ENCODE measurements at regions not wholly inside any gene's neighbourhood (a gene's known extent, or its start where the extent isn't known, plus 50 kb on each side); places are given as distances from the start of the nearest gene placed in this dataset.
"Not testable (repeated sequence)": the region's sequence is repeated elsewhere in the genome, so short reads cannot be mapped to it uniquely, and the experiment has no call there.

DNA sequence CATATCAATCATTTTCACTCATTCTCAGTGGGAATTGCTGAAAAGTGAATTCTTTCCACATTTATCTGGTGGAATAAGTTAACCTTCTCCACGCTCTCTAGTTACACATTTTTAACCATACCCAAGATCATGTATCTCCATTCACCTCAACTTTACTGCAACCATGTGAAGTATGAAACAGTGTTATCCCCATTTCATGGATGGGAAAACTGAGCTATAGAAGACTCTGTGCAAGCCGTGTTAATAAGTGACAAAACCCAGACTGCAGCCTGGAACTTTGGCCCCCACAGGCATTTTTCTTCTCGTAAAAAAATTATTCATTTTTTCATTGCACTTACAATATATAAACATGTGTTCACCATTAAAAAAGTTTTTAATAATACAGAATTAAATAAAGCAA, 82.4 kb upstream of the CCND2 start:
- no peak for FAIRE-seq

GRCh38 chr12:4190366-4191063, 83.0 kb upstream of the CCND2 start:
- FAIRE-seq: no peak

GRCh38 chr12:4189721-4190120, 83.8 kb upstream of the CCND2 start:
- FAIRE-seq: no peak

- no peak for FAIRE-seq
Measured at GRCh38 chr12:4187916-4188315, 85.6 kb upstream of the CCND2 start.

GRCh38 chr12:4187315-4187714, 86.2 kb upstream of the CCND2 start:
- not testable (repeated sequence) for FAIRE-seq

GRCh38 chr12:4178424-4179170, 95.0 kb upstream of the CCND2 start:
- FAIRE-seq: no peak

DNA sequence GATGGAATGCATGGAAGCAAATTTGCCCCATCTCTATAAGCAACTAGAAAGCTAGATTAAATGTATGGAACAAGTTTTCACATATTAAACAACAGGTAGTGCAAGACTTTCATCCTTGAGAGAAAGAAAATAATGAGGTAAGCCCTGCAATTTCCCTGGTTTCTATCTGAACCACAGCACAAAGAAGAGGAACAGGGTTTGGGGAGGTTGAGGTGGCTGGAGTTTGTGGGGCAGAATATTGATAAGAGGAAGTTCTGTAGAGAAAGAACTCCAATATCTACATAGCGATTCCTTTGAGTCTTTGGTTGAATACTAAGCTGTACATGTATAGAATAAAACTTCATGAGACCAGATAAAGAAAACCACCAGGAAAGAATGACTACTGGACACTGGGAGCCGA, 96.3 kb upstream of the CCND2 start:
- FAIRE-seq: no peak

DNA sequence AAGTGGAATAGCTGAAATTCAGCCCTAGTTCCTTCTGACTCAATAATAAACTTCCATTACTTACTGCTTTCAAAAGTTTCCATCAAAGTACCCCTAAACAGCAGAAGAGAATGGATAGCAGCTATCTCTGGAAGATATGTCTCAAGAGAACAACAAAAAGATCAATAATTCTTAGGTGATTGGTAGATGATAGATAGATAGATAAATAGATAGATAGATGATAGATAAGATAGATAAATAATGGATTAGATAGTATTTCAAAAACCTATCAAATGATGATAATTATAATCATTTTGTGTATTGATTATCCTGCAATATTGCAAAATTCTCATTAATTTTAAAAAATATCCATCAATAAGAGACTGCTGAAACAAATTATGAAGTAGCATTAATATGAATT, 97.4 kb upstream of the CCND2 start:
- FAIRE-seq: no peak

DNA sequence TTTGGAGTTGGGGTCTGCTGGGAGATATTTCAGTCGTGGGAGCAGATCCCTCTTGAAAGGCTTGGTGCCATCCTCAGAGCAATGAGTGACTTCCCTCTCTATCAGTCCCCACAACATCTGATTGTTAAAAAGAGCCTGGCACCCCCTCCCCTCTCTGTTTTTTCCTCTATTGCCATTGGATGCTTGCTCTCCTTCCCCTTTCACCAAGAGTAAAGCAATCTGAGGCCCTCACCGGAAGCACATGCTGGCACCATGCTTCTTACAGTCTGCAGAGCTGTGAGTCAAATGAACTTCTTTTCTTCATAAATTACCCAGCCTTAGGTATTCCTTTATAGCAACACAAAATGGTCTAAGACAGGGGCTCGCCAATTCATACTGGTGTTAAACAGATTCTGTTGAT, 99.1 kb upstream of the CCND2 start:
- no peak for FAIRE-seq

- no peak for FAIRE-seq
Measured at GRCh38 chr12:4172999-4173398, 100.6 kb upstream of the CCND2 start.

GRCh38 chr12:4171742-4172141, 101.8 kb upstream of the CCND2 start:
- no peak for FAIRE-seq

- FAIRE-seq: no peak
Measured at GRCh38 chr12:4169959-4170358, 103.6 kb upstream of the CCND2 start.

GRCh38 chr12:4169531-4169930, 104.0 kb upstream of the CCND2 start:
- FAIRE-seq: no peak

GRCh38 chr12:4168036-4168435, 105.5 kb upstream of the CCND2 start:
- no peak for FAIRE-seq

DNA sequence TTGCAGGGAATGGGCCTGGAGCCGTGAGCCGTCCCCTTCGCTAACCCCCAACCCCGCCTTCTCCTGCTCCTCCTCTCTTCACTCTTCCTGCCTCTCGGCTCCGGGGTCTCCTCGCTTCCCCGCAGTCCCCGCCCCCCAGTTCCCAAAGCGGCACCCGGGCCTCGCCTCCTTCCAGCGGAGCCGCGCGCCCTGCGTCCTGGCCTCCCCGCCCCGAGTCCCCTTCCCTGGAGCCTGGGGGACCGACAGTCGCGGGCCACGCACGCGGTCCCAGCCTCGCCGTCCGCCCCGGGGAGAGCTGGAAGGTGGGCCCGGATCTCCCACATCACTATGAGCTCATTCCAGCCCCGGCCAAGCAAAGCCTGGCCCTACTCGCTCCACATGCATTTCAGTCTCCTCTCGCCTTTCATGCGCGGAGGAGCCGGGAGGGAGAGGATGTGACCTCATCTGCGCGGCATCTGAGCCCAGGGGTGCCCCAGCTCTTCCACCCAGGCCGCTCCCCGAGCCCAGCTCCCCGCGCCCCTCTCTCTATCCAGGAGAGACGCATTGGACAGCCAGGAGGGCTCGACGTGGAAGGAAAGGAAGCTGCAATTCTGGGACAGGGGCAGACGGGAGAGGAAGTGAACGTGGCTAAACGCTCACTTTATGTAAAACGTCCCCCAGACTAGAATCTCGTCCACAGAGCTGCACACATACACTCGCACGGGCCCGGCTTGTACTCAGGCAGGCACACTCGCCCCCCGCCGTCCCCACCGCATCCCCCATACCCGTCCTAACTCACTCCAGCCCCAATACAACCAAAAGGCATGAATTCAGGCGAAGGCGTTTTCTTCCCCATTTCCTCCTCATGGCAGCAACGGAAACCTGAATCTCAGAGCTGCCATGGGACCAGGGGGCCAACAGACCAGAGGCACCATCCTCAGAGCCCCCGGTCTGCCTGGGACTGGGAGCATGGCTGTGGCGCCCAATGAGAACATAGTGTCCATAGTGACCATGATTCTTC, 108.7 kb upstream of the CCND2 start:
- no peak for FAIRE-seq

DNA sequence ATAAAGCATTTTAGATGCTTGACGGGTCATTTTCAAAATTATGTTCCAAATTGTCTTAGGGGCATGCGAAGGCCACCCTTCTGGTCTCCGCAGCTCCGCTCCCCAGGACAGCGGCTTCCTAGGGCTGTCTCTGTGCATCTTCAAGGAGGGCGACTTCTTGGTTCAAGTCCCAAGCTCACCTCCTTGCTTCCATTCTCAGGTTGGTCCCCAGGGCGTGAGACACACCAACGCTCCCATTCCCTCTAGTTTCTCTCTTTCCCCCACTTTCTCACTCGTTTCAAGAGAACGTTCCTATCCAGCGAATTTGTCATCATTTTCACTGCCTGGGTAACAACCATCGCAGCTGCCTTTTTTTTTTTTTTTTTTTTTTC, 109.4 kb upstream of the CCND2 start:
- no peak for FAIRE-seq

DNA sequence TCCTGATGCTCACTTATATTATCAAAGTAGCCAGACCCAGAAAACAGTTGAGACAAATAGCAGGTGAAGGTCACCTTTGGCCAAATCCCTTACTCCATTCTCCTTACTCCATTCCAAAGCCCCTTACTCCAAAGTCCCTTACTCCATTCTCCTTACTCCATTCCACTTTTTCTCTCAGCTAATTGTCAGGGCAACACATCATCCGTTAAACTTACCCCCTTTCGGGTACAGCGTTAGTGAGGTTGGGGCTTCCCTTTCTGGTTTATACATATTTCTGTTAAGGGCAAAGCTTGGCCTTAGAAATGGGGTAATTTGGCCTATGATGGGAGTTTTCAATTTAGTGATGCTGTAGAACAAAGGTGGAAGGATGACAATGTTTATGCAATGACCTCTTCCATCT, 111.8 kb upstream of the CCND2 start:
- FAIRE-seq: no peak

DNA sequence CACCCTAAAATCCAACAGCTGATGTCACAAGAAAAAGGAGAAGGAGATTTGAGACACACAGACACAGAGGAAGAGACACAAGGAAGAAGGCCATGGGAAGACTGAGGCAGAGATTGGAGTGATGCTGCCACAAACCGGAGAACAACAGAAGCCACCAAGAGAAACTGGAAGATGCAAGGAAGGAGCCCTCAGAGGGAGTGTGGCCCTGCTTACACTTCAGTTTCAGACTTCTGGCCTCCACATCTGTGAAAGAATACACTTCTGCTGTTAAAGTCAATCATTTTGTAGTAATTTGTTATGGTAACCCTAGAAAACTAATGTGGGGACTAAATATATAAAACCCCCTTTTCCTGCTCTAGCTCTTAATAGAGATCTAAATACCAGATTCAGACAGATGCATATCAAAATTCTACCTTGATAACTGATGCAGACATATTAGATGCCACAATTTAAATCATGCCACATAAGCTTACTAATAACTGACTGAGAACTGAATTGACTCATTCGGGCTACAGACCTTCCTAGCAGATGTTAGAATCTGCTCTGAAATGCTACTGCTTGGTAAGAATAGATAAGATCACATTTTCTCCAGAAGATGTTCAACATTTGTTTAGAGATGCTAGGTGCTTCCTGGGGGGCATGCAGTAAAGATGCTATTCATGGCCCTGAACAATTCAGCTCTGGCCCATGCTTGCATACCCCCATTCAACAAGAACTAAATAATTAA, 113.1 kb upstream of the CCND2 start:
- FAIRE-seq: no peak

GRCh38 chr12:4159851-4160250, 113.7 kb upstream of the CCND2 start:
- no peak for FAIRE-seq

DNA sequence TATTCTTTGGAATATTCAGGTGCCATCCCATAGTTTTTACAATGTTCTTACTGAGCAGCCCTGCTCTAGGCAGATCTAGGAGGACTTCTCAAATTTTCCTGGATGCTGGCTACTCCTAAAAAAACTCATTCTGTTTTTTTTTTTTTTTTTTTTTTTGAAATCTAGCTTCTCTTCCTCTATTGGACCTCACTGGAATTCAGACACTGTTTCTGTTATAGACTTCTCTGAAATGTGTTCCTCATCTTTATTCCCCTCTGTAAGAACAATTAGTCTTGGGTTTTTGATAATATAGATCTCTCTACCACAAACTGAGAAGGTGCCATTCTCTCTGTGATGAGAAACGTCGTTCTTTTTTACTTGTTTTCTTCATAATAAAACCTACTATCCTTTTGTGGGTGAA, 115.3 kb upstream of the CCND2 start:
- FAIRE-seq: no peak

DNA sequence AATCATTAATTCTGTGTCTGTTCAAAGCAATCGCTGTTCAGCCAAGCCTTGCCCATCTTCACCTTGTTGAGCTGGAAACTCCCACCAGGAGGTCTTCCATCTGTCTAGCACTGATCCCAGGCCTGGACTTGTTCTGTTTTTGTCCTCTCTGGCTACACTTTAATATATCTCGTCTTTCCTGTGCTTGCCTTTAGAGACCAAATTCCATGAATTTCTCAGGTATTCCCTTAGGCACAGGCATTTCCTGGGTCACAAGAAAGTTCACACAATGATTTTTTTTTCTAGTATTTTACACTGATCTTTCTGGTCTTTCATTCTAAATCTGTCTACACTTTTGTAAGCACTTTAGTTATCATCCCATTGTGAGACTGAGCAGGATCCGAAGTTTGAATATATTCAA, 116.4 kb upstream of the CCND2 start:
- no peak for FAIRE-seq

GRCh38 chr12:4156317-4156716, 117.2 kb upstream of the CCND2 start:
- no peak for FAIRE-seq

DNA sequence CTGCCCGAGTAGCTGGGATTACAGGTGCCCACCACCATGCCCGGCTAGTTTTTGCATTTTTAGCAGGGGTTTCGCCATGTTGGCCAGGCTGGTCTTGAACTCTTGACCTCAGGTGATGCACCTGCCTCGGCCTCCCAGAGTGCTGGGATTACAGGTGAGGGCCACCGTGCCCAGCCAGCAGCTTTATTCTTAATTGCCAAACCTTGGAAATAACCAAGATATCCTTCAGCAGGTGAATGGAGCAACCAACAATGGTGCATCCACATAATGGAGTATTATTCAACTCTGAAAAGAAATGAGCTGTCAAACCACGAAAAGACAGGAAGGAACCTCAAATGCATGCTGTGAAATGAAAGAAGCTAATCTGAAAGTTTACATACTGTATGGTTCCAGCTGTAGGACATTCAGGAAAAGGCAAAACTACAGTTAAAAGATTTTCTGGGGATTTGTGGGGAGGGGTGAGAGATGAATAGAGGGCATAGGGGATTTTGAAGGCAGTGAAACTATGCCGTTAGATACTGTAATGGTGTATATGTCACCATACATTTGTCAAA, 118.8 kb upstream of the CCND2 start:
- FAIRE-seq: no peak

All from A204.1 (cell line).